ENCODE measurements at regions not wholly inside any gene's neighbourhood (a gene's known extent, or its start where the extent isn't known, plus 50 kb on each side); places are given as distances from the start of the nearest gene placed in this dataset.

- TF ChIP-seq POLR2AphosphoS5 (IDR thresholded peaks at IDR 0.05; ENCODE audit: low read depth) (no peak), CTCF (conservative IDR thresholded peaks at IDR 0.05; ENCODE audit: low read depth in 2 of 2) (no peak), REST (IDR thresholded peaks at IDR 0.05; ENCODE audit: unreplicated experiment) (no peak)
These were observed 460.6 kb downstream of the CCSER2 start for GRCh38 chr10:84789026-84789425.

Data from GM23338 (cell line).